ENCODE measurements at regions not wholly inside any gene's neighbourhood (a gene's known extent, or its start where the extent isn't known, plus 50 kb on each side); places are given as distances from the start of the nearest gene placed in this dataset.

- no peak overlapping the region for H3K27ac ChIP-seq (ENCODE audit: low read length)
- ChIA-PET POLR2A (no interaction called here), CTCF (no interaction called here)
- Mint-ChIP-seq H3K9me3 (peaks cover 2 to 11% (median 7%) of the 10 kb centered on the region in 3 donors), H3K4me3 (no peak overlapping the region), H3K27me3 (peaks cover 3 to 6% of the 10 kb centered on the region in 2 donors), H3K4me1 (no peaks in the 10 kb centered on the region), H3K27ac (no peak overlapping the region), H3K36me3 (no peaks in the 10 kb centered on the region)
- WGBS (ENCODE audit: insufficient coverage) = 60% methylated on average over 5 of the region's 5 CpGs
- no peak overlapping the region for H3K4me3 ChIP-seq (ENCODE audit: control insufficient read depth in 1 of 2, extremely low read depth in 1 of 2, low read length in 1 of 2)
- no peak for DNase-seq
- no peak for ATAC-seq (replicated peaks in 1 of 4)
- H3K4me1 ChIP-seq (ENCODE audit: control insufficient read depth in 1 of 2, extremely low read depth in 1 of 2, insufficient read depth in 2 of 2, low read length in 2 of 2) = no peaks in the 10 kb centered on the region
- peaks cover 0 to 8% of the 10 kb centered on the region in 2 experiments for H3K27me3 ChIP-seq (replicated peaks in 1 of 2; ENCODE audit: control insufficient read depth in 2 of 2, extremely low read depth in 1 of 2, insufficient read depth in 2 of 2, low read length in 1 of 2)
- H3K9me3 ChIP-seq = no peaks in the 10 kb centered on the region
- no peaks in the 10 kb centered on the region for H3K36me3 ChIP-seq (ENCODE audit: control insufficient read depth in 2 of 2, extremely low read depth in 1 of 2, insufficient read depth in 1 of 2, low read length in 1 of 2)
These were observed 191.2 kb downstream of the CXCL12 start for GRCh38 chr10:44193567-44194220.

GRCh38 chr10:44193166-44193565 is 191.7 kb downstream of the CXCL12 start:
- Histone ChIP-seq H3K27ac (ENCODE audit: low read length) (no peak overlapping the region), H3K4me1 (ENCODE audit: control insufficient read depth in 1 of 2, extremely low read depth in 1 of 2, insufficient read depth in 2 of 2, low read length in 2 of 2) (no peaks in the 10 kb centered on the region), H3K27me3 (replicated peaks in 1 of 2; ENCODE audit: control insufficient read depth in 2 of 2, extremely low read depth in 1 of 2, insufficient read depth in 2 of 2, low read length in 1 of 2) (peaks cover 0 to 4% of the 10 kb centered on the region in 2 experiments), H3K9me3 (no peaks in the 10 kb centered on the region), H3K4me3 (ENCODE audit: control insufficient read depth in 1 of 2, extremely low read depth in 1 of 2, low read length in 1 of 2) (no peak overlapping the region), H3K36me3 (ENCODE audit: control insufficient read depth in 2 of 2, extremely low read depth in 1 of 2, insufficient read depth in 1 of 2, low read length in 1 of 2) (no peaks in the 10 kb centered on the region)
- peaks cover 3 to 6% of the 10 kb centered on the region in 2 donors for H3K27me3 Mint-ChIP-seq
- peaks cover 2 to 13% (median 7%) of the 10 kb centered on the region in 3 donors for H3K9me3 Mint-ChIP-seq
- POLR2A ChIA-PET = no interaction called here
- H3K36me3 Mint-ChIP-seq = no peaks in the 10 kb centered on the region
- WGBS (ENCODE audit: insufficient coverage) = no CpG with 5 or more reads among the region's 3 CpGs
- DNase-seq (no peak), ATAC-seq (replicated peaks in 1 of 4) (no peak)
- no peak overlapping the region for H3K4me3 Mint-ChIP-seq
- no peak overlapping the region for H3K27ac Mint-ChIP-seq
- no peaks in the 10 kb centered on the region for H3K4me1 Mint-ChIP-seq
- CTCF ChIA-PET = no interaction called here

DNA sequence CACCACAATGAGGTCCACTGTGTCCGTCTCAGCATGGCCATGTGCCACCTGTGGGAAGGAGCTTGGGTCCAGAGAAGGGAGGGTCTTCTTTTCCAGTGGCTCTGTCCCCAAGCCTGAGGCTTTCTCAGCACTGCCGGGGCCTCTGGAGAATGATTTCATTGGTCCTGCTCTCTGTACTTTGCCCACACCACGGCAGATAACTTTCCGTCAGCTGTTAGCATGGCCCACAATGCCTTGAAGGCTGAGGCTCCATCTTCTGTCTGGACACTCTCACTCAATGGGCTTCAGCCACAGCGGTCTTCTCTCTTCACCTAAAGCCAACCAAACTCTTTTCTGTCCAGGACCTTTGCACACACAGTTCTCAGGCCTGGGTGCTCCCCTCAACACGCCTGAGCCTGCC is 192.5 kb downstream of the CXCL12 start:
- H3K4me3 Mint-ChIP-seq = no peak overlapping the region
- DNase-seq (no peak), ATAC-seq (replicated peaks in 1 of 4) (no peak)
- Histone ChIP-seq H3K4me3 (ENCODE audit: control insufficient read depth in 1 of 2, extremely low read depth in 1 of 2, low read length in 1 of 2) (no peak overlapping the region), H3K27ac (ENCODE audit: low read length) (no peak overlapping the region), H3K9me3 (no peaks in the 10 kb centered on the region), H3K4me1 (ENCODE audit: control insufficient read depth in 1 of 2, extremely low read depth in 1 of 2, insufficient read depth in 2 of 2, low read length in 2 of 2) (no peaks in the 10 kb centered on the region), H3K27me3 (replicated peaks in 1 of 2; ENCODE audit: control insufficient read depth in 2 of 2, extremely low read depth in 1 of 2, insufficient read depth in 2 of 2, low read length in 1 of 2) (peaks cover 0 to 3% of the 10 kb centered on the region in 2 experiments), H3K36me3 (ENCODE audit: control insufficient read depth in 2 of 2, extremely low read depth in 1 of 2, insufficient read depth in 1 of 2, low read length in 1 of 2) (no peaks in the 10 kb centered on the region)
- H3K9me3 Mint-ChIP-seq = peaks cover 2 to 13% (median 7%) of the 10 kb centered on the region in 3 donors
- WGBS (ENCODE audit: insufficient coverage) = 85% methylated on average over 5 of the region's 6 CpGs
- ChIA-PET POLR2A (no interaction called here), CTCF (no interaction called here)
- H3K36me3 Mint-ChIP-seq = no peaks in the 10 kb centered on the region
- H3K4me1 Mint-ChIP-seq = no peaks in the 10 kb centered on the region
- peaks cover 3 to 9% of the 10 kb centered on the region in 2 donors for H3K27me3 Mint-ChIP-seq
- H3K27ac Mint-ChIP-seq = no peak overlapping the region

GRCh38 chr10:44190541-44190940 is 194.4 kb downstream of the CXCL12 start:
- no peak for DNase-seq
- Mint-ChIP-seq H3K27ac (no peak overlapping the region), H3K27me3 (peaks cover 1 to 9% of the 10 kb centered on the region in 2 donors), H3K9me3 (peaks cover 2 to 13% (median 7%) of the 10 kb centered on the region in 3 donors), H3K4me1 (no peaks in the 10 kb centered on the region), H3K4me3 (no peak overlapping the region), H3K36me3 (no peaks in the 10 kb centered on the region)
- H3K27ac ChIP-seq (ENCODE audit: low read length) = no peak overlapping the region
- ATAC-seq (replicated peaks in 1 of 4) = no peak
- ChIA-PET CTCF (no interaction called here), POLR2A (no interaction called here)
- no peaks in the 10 kb centered on the region for H3K36me3 ChIP-seq (ENCODE audit: control insufficient read depth in 2 of 2, extremely low read depth in 1 of 2, insufficient read depth in 1 of 2, low read length in 1 of 2)
- peaks cover 0 to 3% of the 10 kb centered on the region in 2 experiments for H3K27me3 ChIP-seq (replicated peaks in 1 of 2; ENCODE audit: control insufficient read depth in 2 of 2, extremely low read depth in 1 of 2, insufficient read depth in 2 of 2, low read length in 1 of 2)
- H3K9me3 ChIP-seq = no peaks in the 10 kb centered on the region
- H3K4me3 ChIP-seq (ENCODE audit: control insufficient read depth in 1 of 2, extremely low read depth in 1 of 2, low read length in 1 of 2) = no peak overlapping the region
- H3K4me1 ChIP-seq (ENCODE audit: control insufficient read depth in 1 of 2, extremely low read depth in 1 of 2, insufficient read depth in 2 of 2, low read length in 2 of 2) = no peaks in the 10 kb centered on the region

GRCh38 chr10:44186821-44187220 is 198.1 kb downstream of the CXCL12 start:
- Histone ChIP-seq H3K27me3 (replicated peaks in 1 of 2; ENCODE audit: control insufficient read depth in 2 of 2, extremely low read depth in 1 of 2, insufficient read depth in 2 of 2, low read length in 1 of 2) (peaks cover 0 to 8% of the 10 kb centered on the region in 2 experiments), H3K9me3 (no peaks in the 10 kb centered on the region), H3K4me1 (ENCODE audit: control insufficient read depth in 1 of 2, extremely low read depth in 1 of 2, insufficient read depth in 2 of 2, low read length in 2 of 2) (no peaks in the 10 kb centered on the region), H3K4me3 (ENCODE audit: control insufficient read depth in 1 of 2, extremely low read depth in 1 of 2, low read length in 1 of 2) (no peak overlapping the region), H3K36me3 (ENCODE audit: control insufficient read depth in 2 of 2, extremely low read depth in 1 of 2, insufficient read depth in 1 of 2, low read length in 1 of 2) (no peaks in the 10 kb centered on the region), H3K27ac (ENCODE audit: low read length) (no peak overlapping the region)
- CTCF ChIA-PET = no interaction called here
- Mint-ChIP-seq H3K27me3 (peaks cover 3 to 15% of the 10 kb centered on the region in 2 donors), H3K27ac (no peak overlapping the region), H3K9me3 (peaks cover 2 to 13% (median 3%) of the 10 kb centered on the region in 3 donors), H3K36me3 (no peaks in the 10 kb centered on the region), H3K4me1 (no peaks in the 10 kb centered on the region), H3K4me3 (no peak overlapping the region)
- DNase-seq (no peak), ATAC-seq (replicated peaks in 1 of 4) (no peak)
- WGBS (ENCODE audit: insufficient coverage) = 80% methylated on average over 1 of the region's 1 CpG
- POLR2A ChIA-PET = no interaction called here

DNA sequence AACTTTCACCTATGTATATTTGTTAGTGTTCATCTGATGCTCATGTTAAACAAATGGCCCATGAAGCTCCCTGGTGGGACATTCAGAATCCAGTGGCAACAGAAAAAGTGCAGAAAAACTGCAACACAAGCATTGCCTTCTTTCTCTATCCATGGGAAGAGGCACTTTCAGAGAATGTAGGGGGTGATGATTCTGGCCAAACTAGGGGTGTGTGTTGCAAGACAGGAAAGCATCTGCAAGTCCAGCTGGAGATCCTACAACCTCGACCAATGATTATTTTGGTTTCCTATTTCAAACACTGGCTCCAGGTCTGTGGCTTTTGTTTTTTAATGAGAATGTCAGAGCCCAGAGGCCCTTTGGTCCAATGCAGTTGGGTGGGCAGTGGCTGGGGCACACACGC is 198.7 kb downstream of the CXCL12 start:
- Histone ChIP-seq H3K4me3 (ENCODE audit: control insufficient read depth in 1 of 2, extremely low read depth in 1 of 2, low read length in 1 of 2) (no peak overlapping the region), H3K36me3 (ENCODE audit: control insufficient read depth in 2 of 2, extremely low read depth in 1 of 2, insufficient read depth in 1 of 2, low read length in 1 of 2) (no peaks in the 10 kb centered on the region), H3K27ac (ENCODE audit: low read length) (no peak overlapping the region), H3K9me3 (no peaks in the 10 kb centered on the region), H3K4me1 (ENCODE audit: control insufficient read depth in 1 of 2, extremely low read depth in 1 of 2, insufficient read depth in 2 of 2, low read length in 2 of 2) (no peaks in the 10 kb centered on the region), H3K27me3 (replicated peaks in 1 of 2; ENCODE audit: control insufficient read depth in 2 of 2, extremely low read depth in 1 of 2, insufficient read depth in 2 of 2, low read length in 1 of 2) (peaks cover 0 to 8% of the 10 kb centered on the region in 2 experiments)
- WGBS (ENCODE audit: insufficient coverage) = 50% methylated on average over 1 of the region's 2 CpGs
- DNase-seq (no peak), ATAC-seq (replicated peaks in 1 of 4) (no peak)
- Mint-ChIP-seq H3K9me3 (peaks cover 2 to 12% (median 3%) of the 10 kb centered on the region in 3 donors), H3K36me3 (no peaks in the 10 kb centered on the region), H3K27ac (no peak overlapping the region), H3K27me3 (peaks cover 3 to 15% of the 10 kb centered on the region in 2 donors), H3K4me3 (no peak overlapping the region), H3K4me1 (no peaks in the 10 kb centered on the region)
- ChIA-PET POLR2A (no interaction called here), CTCF (no interaction called here)

DNA sequence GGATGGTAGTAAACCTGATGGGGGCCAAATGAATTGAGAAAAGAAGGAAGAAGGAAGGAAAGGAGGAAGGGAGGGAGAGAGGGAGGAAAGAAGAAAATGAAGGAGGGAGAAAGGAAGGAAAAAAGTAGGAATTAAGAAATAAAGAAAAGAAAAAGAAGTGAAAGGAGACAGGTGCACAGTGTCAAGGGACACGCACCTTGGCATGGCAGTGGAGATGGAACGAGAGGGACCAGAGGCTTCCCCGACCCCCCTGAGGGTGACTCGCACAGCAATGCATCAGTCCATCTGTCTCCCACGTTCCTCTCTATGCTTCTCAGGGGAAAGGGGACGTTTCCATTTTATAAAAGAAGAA is 199.6 kb downstream of the CXCL12 start:
- POLR2A ChIA-PET = no interaction called here
- Mint-ChIP-seq H3K27me3 (peaks cover 3 to 15% of the 10 kb centered on the region in 2 donors), H3K27ac (no peak overlapping the region), H3K9me3 (peaks cover 0 to 4% (median 0%) of the 10 kb centered on the region in 3 donors), H3K4me3 (no peak overlapping the region), H3K4me1 (no peaks in the 10 kb centered on the region), H3K36me3 (no peaks in the 10 kb centered on the region)
- no peak overlapping the region for H3K4me3 ChIP-seq (ENCODE audit: control insufficient read depth in 1 of 2, extremely low read depth in 1 of 2, low read length in 1 of 2)
- no peaks in the 10 kb centered on the region for H3K36me3 ChIP-seq (ENCODE audit: control insufficient read depth in 2 of 2, extremely low read depth in 1 of 2, insufficient read depth in 1 of 2, low read length in 1 of 2)
- no peaks in the 10 kb centered on the region for H3K4me1 ChIP-seq (ENCODE audit: control insufficient read depth in 1 of 2, extremely low read depth in 1 of 2, insufficient read depth in 2 of 2, low read length in 2 of 2)
- peaks cover 0 to 8% of the 10 kb centered on the region in 2 experiments for H3K27me3 ChIP-seq (replicated peaks in 1 of 2; ENCODE audit: control insufficient read depth in 2 of 2, extremely low read depth in 1 of 2, insufficient read depth in 2 of 2, low read length in 1 of 2)
- no peaks in the 10 kb centered on the region for H3K9me3 ChIP-seq
- WGBS (ENCODE audit: insufficient coverage) = 79% methylated on average over 4 of the region's 6 CpGs
- ATAC-seq (replicated peaks in 1 of 4) (no peak), DNase-seq (no peak)
- H3K27ac ChIP-seq (ENCODE audit: low read length) = no peak overlapping the region
- CTCF ChIA-PET = no interaction called here
